Mammary epithelial cell (primary cell): ENCODE measurements at regions not wholly inside any gene's neighbourhood (a gene's known extent, or its start where the extent isn't known, plus 50 kb on each side); places are given as distances from the start of the nearest gene placed in this dataset.

Experiments
- EZH2 ChIP-seq: IDR thresholded peaks from 2 replicates; pipeline ENCODE4 v1.6.1; 2012; ENCODE audit warnings: low read length, inconsistent platforms, borderline replicate concordance
- TF ChIP-seq, protein P1 (sequence below), 2 donors: IDR thresholded peaks in 1 of 2; conservative IDR thresholded peaks in 1 of 2; 2 replicates each; pipeline ENCODE4 v1.5.1; 2011 to 2012; ENCODE audit warnings: inconsistent platforms in 2 of 2, low read length in 2 of 2, mild to moderate bottlenecking in 2 of 2, control low read depth in 1 of 2, low read depth in 1 of 2; ENCODE audit not compliant: insufficient read depth in 1 of 2; ENCODE audit errors: extremely low read depth in 1 of 2

- TF ChIP-seq, protein P1, sequence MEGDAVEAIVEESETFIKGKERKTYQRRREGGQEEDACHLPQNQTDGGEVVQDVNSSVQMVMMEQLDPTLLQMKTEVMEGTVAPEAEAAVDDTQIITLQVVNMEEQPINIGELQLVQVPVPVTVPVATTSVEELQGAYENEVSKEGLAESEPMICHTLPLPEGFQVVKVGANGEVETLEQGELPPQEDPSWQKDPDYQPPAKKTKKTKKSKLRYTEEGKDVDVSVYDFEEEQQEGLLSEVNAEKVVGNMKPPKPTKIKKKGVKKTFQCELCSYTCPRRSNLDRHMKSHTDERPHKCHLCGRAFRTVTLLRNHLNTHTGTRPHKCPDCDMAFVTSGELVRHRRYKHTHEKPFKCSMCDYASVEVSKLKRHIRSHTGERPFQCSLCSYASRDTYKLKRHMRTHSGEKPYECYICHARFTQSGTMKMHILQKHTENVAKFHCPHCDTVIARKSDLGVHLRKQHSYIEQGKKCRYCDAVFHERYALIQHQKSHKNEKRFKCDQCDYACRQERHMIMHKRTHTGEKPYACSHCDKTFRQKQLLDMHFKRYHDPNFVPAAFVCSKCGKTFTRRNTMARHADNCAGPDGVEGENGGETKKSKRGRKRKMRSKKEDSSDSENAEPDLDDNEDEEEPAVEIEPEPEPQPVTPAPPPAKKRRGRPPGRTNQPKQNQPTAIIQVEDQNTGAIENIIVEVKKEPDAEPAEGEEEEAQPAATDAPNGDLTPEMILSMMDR (conservative IDR thresholded peaks at IDR 0.05 in 1 of 2, IDR thresholded peaks at IDR 0.05 in 1 of 2; ENCODE audit: extremely low read depth in 1 of 2, insufficient read depth in 1 of 2, low read depth in 1 of 2, low read length in 2 of 2): no peak
- TF ChIP-seq EZH2: no peak
Measured at GRCh38 chr5:124962735-124963134, 216.3 kb upstream of the ZNF608 start.
